VCaP (cell line): ENCODE measurements at regions not wholly inside any gene's neighbourhood (a gene's known extent, or its start where the extent isn't known, plus 50 kb on each side); places are given as distances from the start of the nearest gene placed in this dataset.
"Not testable (repeated sequence)": the region's sequence is repeated elsewhere in the genome, so short reads cannot be mapped to it uniquely, and the experiment has no call there.

Experiments
- H3K27ac ChIP-seq: fragments of 450-650 bp; 2 replicates; pipeline ENCODE4 v1.5.1; 2017
- CTCF ChIP-seq: fragments of 450-650 bp; conservative IDR thresholded peaks from 2 replicates; pipeline ENCODE4 v1.5.1; 2017; ENCODE audit warnings: mild to moderate bottlenecking, moderate library complexity

GRCh38 chr12:9319044-9319841 lies 111.0 kb upstream of the PZP start:
- TF ChIP-seq CTCF, result no peak
- peak overlapping the region; percentile 20; the same call in 1 of the 2 replicates for H3K27ac ChIP-seq

GRCh38 chr12:9313479-9313878 lies 105.3 kb upstream of the PZP start:
- H3K27ac ChIP-seq, result not testable (repeated sequence)

GRCh38 chr12:9312406-9313392 lies 104.5 kb upstream of the PZP start:
- H3K27ac ChIP-seq, result not testable (repeated sequence)

GRCh38 chr12:9311454-9311853 lies 103.3 kb upstream of the PZP start:
- H3K27ac ChIP-seq, result not testable (repeated sequence)

- not testable (repeated sequence) for H3K27ac ChIP-seq
Observed at GRCh38 chr12:9310645-9311044, 102.5 kb upstream of the PZP start.

GRCh38 chr12:9309749-9310148 lies 101.6 kb upstream of the PZP start:
- not testable (repeated sequence) for H3K27ac ChIP-seq

- not testable (repeated sequence) for H3K27ac ChIP-seq
Observed at GRCh38 chr12:9308745-9309144, 100.5 kb upstream of the PZP start.

GRCh38 chr12:9308163-9308562 lies 100.0 kb upstream of the PZP start:
- H3K27ac ChIP-seq, result not testable (repeated sequence)

GRCh38 chr12:9307255-9307654 lies 99.1 kb upstream of the PZP start:
- H3K27ac ChIP-seq, result not testable (repeated sequence)

GRCh38 chr12:9306004-9306403 lies 97.8 kb upstream of the PZP start:
- not testable (repeated sequence) for H3K27ac ChIP-seq

- not testable (repeated sequence) for H3K27ac ChIP-seq
Observed at GRCh38 chr12:9304540-9304939, 96.3 kb upstream of the PZP start.

- H3K27ac ChIP-seq, result not testable (repeated sequence)
Observed at GRCh38 chr12:9295872-9296271, 87.7 kb upstream of the PZP start.

- H3K27ac ChIP-seq, result not testable (repeated sequence)
Observed at GRCh38 chr12:9294072-9294620, 86.0 kb upstream of the PZP start.

- H3K27ac ChIP-seq, result not testable (repeated sequence)
Observed at GRCh38 chr12:9293391-9293790, 85.2 kb upstream of the PZP start.

- not testable (repeated sequence) for H3K27ac ChIP-seq
Observed at GRCh38 chr12:9289984-9290383, 81.8 kb upstream of the PZP start.

GRCh38 chr12:9284724-9285123 lies 76.5 kb upstream of the PZP start:
- not testable (repeated sequence) for H3K27ac ChIP-seq

GRCh38 chr12:9284197-9284596 lies 76.0 kb upstream of the PZP start:
- not testable (repeated sequence) for H3K27ac ChIP-seq

- peak overlapping the region; percentile 74 for H3K27ac ChIP-seq
Observed at GRCh38 chr12:9283346-9284095, 75.3 kb upstream of the PZP start.
